ENCODE measurements at regions not wholly inside any gene's neighbourhood (a gene's known extent, or its start where the extent isn't known, plus 50 kb on each side); places are given as distances from the start of the nearest gene placed in this dataset.

DNA sequence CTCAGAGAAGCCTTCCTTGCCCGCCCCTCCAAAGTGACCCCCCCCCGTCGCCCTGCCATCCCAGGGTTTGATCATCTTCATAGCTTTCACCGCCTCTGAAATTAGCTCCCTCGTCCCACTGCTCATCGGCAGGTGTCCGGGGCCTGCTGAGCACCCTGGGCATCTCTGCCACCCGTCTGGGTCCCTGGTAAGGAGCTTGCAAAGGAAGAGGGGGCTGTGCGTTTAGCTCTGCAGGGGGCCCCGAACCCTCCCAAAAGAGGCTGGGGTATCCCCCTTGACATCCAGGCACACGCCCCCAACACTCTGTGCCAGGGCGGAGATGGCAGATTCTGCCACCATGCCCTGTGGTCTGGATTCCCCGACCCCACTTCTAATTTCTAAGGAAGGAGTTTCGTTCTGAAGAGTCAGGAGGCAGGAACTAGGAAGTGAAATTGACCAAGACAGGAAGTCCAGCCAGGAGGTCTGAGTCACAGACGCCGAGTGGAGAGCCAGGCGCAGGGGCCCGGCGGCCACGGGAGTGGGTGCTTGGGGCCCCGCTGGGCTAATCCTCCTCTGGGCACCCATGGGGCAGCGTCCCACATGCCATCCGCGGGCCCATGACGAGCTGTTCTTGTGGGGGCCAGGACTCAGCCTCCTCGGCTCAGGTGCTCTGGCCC is 95.7 kb downstream of the RFLNA start:
- Mint-ChIP-seq H3K27me3 (no peaks in the 10 kb centered on the region), H3K9me3 (no peaks in the 10 kb centered on the region), H3K4me1 (peaks cover 10 to 22% (median 21%) of the 10 kb centered on the region in 3 donors), H3K27ac (peak overlapping the region in 2 of 3 donors; percentile 87 to 96), H3K36me3 (no peaks in the 10 kb centered on the region), H3K4me3 (peak overlapping the region; percentile 44 to 100 (median 91))

DNA sequence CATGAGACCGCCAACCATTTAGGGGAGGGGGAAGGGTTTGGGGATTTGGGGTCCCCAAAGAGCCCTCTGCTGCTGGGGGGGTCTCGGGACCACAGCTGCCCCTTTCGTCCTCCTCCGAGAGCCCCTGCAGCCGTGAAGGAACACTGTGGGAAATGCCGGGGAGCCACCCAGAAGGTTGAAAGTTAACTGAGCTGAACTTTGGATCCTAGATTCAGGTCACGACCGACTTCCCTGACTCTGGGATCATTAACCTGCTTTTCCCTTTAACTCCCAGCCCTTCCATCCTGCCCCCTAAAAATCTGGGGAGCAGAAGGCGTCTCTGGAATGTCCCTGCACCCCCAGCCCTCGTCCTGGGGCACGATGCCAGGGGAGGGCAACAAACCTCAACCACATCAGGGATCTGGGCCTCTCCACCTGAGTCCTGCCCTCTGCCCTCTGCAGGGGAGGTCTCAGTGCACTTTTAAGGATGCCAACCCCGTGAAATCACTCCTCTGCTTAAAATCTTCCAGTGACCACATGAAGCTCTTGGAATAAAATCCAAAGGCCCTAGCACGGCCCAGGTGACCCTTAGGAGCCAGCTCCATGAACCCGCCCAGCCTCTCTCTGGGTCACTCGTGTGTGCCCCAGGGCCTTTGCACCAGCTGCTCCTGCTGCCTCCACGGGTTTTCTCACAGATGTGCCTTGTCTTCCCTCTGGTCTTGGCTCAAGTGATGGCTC is 95.0 kb downstream of the RFLNA start:
- Mint-ChIP-seq H3K27ac (peak overlapping the region; percentile 46 to 87 (median 77)), H3K27me3 (no peaks in the 10 kb centered on the region), H3K9me3 (no peaks in the 10 kb centered on the region), H3K4me1 (peaks cover 10 to 22% (median 21%) of the 10 kb centered on the region in 3 donors), H3K4me3 (peak overlapping the region; percentile 8 to 98 (median 56)), H3K36me3 (no peaks in the 10 kb centered on the region)

DNA sequence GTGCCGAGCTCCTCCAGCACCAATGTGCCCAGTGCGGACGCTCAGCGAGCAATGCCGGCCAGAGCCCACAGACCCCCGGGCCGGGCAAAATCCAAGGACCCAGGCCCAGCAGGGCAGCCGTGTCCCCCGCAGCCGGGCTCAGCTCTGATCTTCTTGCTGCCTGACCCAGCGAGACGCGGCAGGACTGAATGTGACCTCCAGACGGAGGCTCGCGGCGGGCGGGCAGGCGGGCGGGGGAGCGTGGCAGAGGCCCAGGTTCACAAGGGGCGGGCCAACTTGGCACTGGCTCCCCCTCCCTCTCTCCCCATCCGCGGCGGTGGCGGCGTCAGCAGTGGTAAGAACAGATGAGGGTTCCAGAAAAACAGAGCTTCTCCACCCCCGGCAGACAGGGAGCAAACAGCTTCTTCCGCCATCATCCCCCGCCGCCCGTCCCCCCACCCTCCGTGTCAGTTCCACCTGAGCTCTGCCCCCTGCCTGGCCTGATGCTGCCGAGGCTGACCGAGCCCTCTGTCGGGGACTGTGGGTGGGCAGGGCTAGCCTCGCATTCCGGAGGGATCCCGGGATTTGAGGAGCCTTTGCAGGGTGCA is 94.3 kb downstream of the RFLNA start:
- Mint-ChIP-seq H3K36me3 (no peaks in the 10 kb centered on the region), H3K27me3 (no peaks in the 10 kb centered on the region), H3K4me3 (peak overlapping the region; percentile 58 to 81 (median 63)), H3K9me3 (no peaks in the 10 kb centered on the region), H3K4me1 (peaks cover 10 to 22% (median 21%) of the 10 kb centered on the region in 3 donors), H3K27ac (peak overlapping the region; percentile 31 to 77 (median 60))

DNA sequence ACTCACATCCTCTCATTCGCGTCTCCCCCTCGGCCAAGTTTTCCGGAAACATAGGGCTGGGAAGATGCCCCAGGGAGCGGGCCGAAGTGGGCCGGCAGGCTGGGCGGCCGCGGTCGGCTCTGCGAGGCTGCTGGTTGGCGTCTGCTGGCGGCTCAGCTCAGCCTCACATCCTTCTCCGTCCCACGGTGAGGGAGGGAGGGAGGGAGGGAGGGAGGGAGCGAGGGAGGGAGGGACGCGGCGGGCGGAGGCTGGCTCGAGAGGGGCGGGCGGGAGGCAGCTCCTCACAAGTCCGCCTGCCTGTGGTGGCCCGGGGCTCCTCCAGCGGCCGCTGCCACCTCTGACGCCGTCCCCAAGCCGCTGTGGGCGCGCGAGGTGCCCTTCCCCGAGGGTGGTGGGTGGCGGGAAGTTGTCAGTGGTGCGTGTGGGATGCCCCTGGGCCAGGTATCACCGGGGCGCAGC is 93.8 kb downstream of the RFLNA start:
- no peaks in the 10 kb centered on the region for H3K36me3 Mint-ChIP-seq
- peaks cover 10 to 22% (median 21%) of the 10 kb centered on the region in 3 donors for H3K4me1 Mint-ChIP-seq
- peak overlapping the region; percentile 31 to 77 (median 60) for H3K27ac Mint-ChIP-seq
- H3K27me3 Mint-ChIP-seq: no peaks in the 10 kb centered on the region
- no peaks in the 10 kb centered on the region for H3K9me3 Mint-ChIP-seq
- H3K4me3 Mint-ChIP-seq: peak overlapping the region; percentile 58 to 81 (median 63)

DNA sequence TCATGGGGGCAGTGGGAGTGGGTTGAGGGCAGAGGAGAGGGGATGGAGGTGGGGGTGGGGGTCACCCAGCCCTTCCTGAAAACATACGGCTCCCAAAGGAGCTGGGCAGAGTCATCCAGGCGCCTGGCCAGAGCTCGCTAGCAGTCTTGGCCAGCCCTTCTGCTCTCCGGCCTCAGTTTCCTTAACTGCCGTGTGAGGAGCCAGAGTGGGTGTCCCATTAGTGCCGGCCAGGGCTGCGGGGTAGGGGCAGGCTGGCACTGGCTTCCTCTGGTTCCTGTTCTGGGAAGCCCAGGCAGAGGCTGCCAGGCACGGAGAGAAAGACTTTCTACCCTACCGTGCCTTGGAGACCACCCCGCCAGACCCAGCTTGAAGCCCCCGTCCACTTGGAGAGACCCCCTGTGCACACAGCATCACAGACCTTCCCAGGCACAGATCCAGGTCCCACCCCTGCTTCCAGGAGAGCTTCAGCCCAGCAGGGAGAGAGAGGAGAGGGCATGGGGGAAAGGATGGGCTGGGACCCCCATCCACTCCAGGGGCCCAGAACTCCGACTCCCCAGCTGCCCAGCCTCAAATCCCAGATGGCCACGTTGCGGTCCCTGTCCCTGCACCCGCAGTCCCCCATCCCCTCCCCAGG is 93.3 kb downstream of the RFLNA start:
- no peaks in the 10 kb centered on the region for H3K27me3 Mint-ChIP-seq
- H3K4me1 Mint-ChIP-seq: peaks cover 10 to 19% (median 19%) of the 10 kb centered on the region in 3 donors
- no peaks in the 10 kb centered on the region for H3K9me3 Mint-ChIP-seq
- H3K36me3 Mint-ChIP-seq: no peaks in the 10 kb centered on the region
- no peak overlapping the region for H3K27ac Mint-ChIP-seq
- H3K4me3 Mint-ChIP-seq: peak overlapping the region in 2 of 4 donors; percentile 17 to 63

- Mint-ChIP-seq H3K27me3 (no peaks in the 10 kb centered on the region), H3K9me3 (no peaks in the 10 kb centered on the region), H3K4me1 (peaks cover 10 to 19% (median 19%) of the 10 kb centered on the region in 3 donors), H3K27ac (no peak overlapping the region), H3K36me3 (no peaks in the 10 kb centered on the region), H3K4me3 (no peak overlapping the region)
Observed at GRCh38 chr12:124387528-124387911, 92.6 kb downstream of the RFLNA start.

DNA sequence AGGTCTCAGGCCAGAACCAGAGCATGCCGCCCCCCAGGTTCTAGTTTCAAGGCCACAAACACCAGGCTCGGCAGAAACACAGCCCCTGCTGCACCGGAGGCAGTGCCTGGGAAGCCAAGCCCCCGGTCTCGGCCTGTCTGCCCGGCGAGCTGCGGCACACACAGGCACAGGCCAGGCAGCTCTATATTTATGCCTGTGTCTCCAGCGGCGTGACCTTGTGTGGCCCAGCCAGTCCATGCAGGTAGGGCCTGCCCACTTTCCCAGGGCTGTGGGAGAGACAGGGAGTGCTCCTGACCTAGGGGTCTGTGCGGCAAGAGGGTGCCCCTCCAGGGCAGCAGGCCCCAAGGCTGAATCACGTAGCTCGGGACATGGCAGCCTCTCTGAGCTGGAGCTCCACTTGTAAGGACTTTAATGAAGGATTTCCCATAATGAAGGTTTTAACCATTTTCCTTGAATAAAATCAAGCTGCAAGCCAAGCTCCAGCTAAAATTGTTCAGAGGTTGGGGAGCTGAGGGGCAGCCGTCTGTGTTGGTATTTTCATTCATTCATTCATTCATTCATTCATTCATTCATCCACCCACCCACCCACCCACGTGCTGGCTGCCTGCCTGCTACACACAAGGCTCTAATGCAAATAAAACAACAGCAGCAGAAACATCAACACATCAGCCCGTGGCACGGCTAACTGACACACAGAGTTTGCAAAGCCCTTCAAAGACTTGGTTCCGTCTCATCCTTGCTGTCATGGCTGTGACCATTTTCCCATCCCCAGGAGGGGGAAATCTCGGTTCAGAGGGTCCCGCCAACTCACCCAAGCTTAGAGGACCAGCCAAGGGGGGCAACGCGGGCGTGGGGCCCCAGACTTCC is 92.0 kb downstream of the RFLNA start:
- no peaks in the 10 kb centered on the region for H3K9me3 Mint-ChIP-seq
- no peaks in the 10 kb centered on the region for H3K36me3 Mint-ChIP-seq
- H3K27me3 Mint-ChIP-seq: no peaks in the 10 kb centered on the region
- H3K4me1 Mint-ChIP-seq: peaks cover 10 to 16% (median 14%) of the 10 kb centered on the region in 3 donors
- H3K27ac Mint-ChIP-seq: no peak overlapping the region
- no peak overlapping the region for H3K4me3 Mint-ChIP-seq

DNA sequence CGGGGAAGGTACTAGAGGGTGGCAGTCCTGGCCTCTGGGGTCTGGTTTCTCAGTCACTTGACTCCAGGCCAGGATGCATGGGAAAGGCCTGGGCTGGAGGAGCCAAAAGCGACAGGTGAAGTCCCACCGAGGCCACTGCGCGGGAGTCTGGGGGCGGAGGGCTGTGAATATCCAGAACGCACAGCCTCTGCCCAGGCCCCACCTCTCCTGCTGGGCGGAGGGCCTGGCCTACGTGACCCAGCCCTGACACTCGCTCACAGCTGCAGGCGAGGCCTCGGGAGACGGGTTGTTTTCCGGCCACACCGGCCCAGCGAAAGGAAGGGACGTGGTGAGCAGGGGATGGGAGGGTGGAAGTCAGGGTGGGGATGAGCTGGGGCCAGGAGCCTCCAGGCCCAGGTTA is 91.2 kb downstream of the RFLNA start:
- Mint-ChIP-seq H3K4me3 (no peak overlapping the region), H3K4me1 (peaks cover 1 to 11% (median 5%) of the 10 kb centered on the region in 3 donors), H3K36me3 (peaks cover 2% of the 10 kb centered on the region), H3K27ac (peak overlapping the region in 1 of 3 donors; percentile 45), H3K9me3 (no peaks in the 10 kb centered on the region), H3K27me3 (no peaks in the 10 kb centered on the region)

- H3K27me3 Mint-ChIP-seq: no peaks in the 10 kb centered on the region
- H3K4me3 Mint-ChIP-seq: no peak overlapping the region
- H3K4me1 Mint-ChIP-seq: peaks cover 0 to 10% (median 2%) of the 10 kb centered on the region in 3 donors
- H3K27ac Mint-ChIP-seq: peak overlapping the region in 1 of 3 donors; percentile 45
- H3K9me3 Mint-ChIP-seq: no peaks in the 10 kb centered on the region
- H3K36me3 Mint-ChIP-seq: peaks cover 2% of the 10 kb centered on the region
Observed at GRCh38 chr12:124385219-124385969, 90.5 kb downstream of the RFLNA start.

GRCh38 chr12:124384299-124384894 is 89.5 kb downstream of the RFLNA start:
- Mint-ChIP-seq H3K27me3 (no peaks in the 10 kb centered on the region), H3K4me3 (no peak overlapping the region), H3K27ac (no peak overlapping the region)

GRCh38 chr12:124383028-124383427 is 88.1 kb downstream of the RFLNA start:
- Mint-ChIP-seq H3K9me3 (no peaks in the 10 kb centered on the region), H3K4me1 (peaks cover 0 to 7% (median 0%) of the 10 kb centered on the region in 3 donors), H3K27me3 (no peaks in the 10 kb centered on the region), H3K36me3 (peaks cover 2% of the 10 kb centered on the region), H3K4me3 (no peak overlapping the region), H3K27ac (peak overlapping the region in 2 of 3 donors; percentile 13 to 56)

More at GRCh38 chr12:124384299-124384894, 89.5 kb downstream of the RFLNA start:
- no peaks in the 10 kb centered on the region for H3K9me3 Mint-ChIP-seq
- H3K36me3 Mint-ChIP-seq: peaks cover 2% of the 10 kb centered on the region
- H3K4me1 Mint-ChIP-seq: peaks cover 0 to 7% (median 0%) of the 10 kb centered on the region in 3 donors

- Mint-ChIP-seq H3K4me1 (peaks cover 0 to 7% (median 0%) of the 10 kb centered on the region in 3 donors), H3K27me3 (no peaks in the 10 kb centered on the region), H3K27ac (peak overlapping the region in 1 of 3 donors; percentile 59), H3K36me3 (peaks cover 2% of the 10 kb centered on the region), H3K9me3 (no peaks in the 10 kb centered on the region), H3K4me3 (peak overlapping the region in 1 of 4 donors; percentile 14)
Observed at GRCh38 chr12:124381456-124382296, 86.8 kb downstream of the RFLNA start.
